Body of pancreas (tissue), 4 donors: ENCODE measurements at regions not wholly inside any gene's neighbourhood (a gene's known extent, or its start where the extent isn't known, plus 50 kb on each side); places are given as distances from the start of the nearest gene placed in this dataset.

Experiments
- ATAC-seq: fragments of 150-250 bp; one replicate; pipeline ENCODE4 v1.9.1; 2016
- DNase-seq, 4 donors: peaks; one replicate each; pipeline ENCODE4 v3.0.0-alpha.2; 2019
- H3K27ac ChIP-seq, 4 donors: fragments of 200-600 bp; sonication (generic); 1 replicate in 3 of 4; 2 replicates in 1 of 4; pipeline versions ENCODE4 v1.5.1 to v1.6.1; 2016 to 2019; ENCODE audit warnings: mild to moderate bottlenecking in 1 of 4, mixed read lengths in 1 of 4, moderate library complexity in 1 of 4
- H3K27me3 ChIP-seq, 2 donors: fragments of 200-600 bp; sonication (generic); one replicate each; pipeline ENCODE4 v1.6.0; 2016; ENCODE audit warnings: mild to moderate bottlenecking in 1 of 2
- H3K36me3 ChIP-seq, 2 donors: fragments of 200-600 bp; sonication (generic); replicated peaks in 1 of 2; 2 replicates each; pipeline ENCODE4 v1.5.1; 2016; ENCODE audit warnings: low read depth in 2 of 2; ENCODE audit not compliant: insufficient read depth in 1 of 2
- H3K4me1 ChIP-seq: fragments of 200-600 bp; sonication (generic); one replicate; pipeline ENCODE4 v1.6.0; 2016
- H3K4me3 ChIP-seq, 2 donors: fragments of 200-600 bp; sonication (generic); 1 replicate in 1 of 2; 2 replicates in 1 of 2; pipeline ENCODE4 v1.5.1; 2016 to 2019
- H3K9me3 ChIP-seq, 3 donors: fragments of 200-600 bp; sonication (generic); 1 replicate in 2 of 3; 2 replicates in 1 of 3; pipeline ENCODE4 v1.5.1; 2016
- CTCF ChIP-seq, 7 experiments: fragments of 450-650 bp in 4 of 7; fragments of 200-600 bp in 3 of 7; sonication (generic) in 3 of 7; IDR thresholded peaks; one replicate each; pipeline ENCODE4 v1.5.1; 2016 to 2019; ENCODE audit warnings: antibody characterized with exemption in 7 of 7
- POLR2A ChIP-seq, 3 donors: fragments of 450-650 bp; IDR thresholded peaks; one replicate each; pipeline ENCODE4 v1.6.1; 2016; ENCODE audit warnings: antibody characterized with exemption in 3 of 3, mild to moderate bottlenecking in 2 of 3
- WGBS, 2 donors: methylation state at CpG; one replicate each; pipeline ENCODE4 v1.1.5; 2017; 5-methylcytosine and 5-hydroxymethylcytosine counted together
- intact Hi-C: fragments of 100-400 bp; cut with DNase I; formaldehyde crosslinking; loops from one replicate; pipeline ENCODE4 v1.15.1; 2023

GRCh38 chr18:25639596-25639995, 287.6 kb upstream of the ZNF521 start:
- Histone ChIP-seq H3K36me3 (no peaks in the 10 kb centered on the region), H3K27ac (no peak overlapping the region), H3K4me3 (no peak overlapping the region), H3K27me3 (no peaks in the 10 kb centered on the region), H3K9me3 (no peaks in the 10 kb centered on the region), H3K4me1 (no peaks in the 10 kb centered on the region)
- intact Hi-C loops: no loop called here
- TF ChIP-seq POLR2A (IDR thresholded peaks at IDR 0.05): no peak
- no peak for TF ChIP-seq CTCF (IDR thresholded peaks at IDR 0.05)
- ATAC-seq (no peak), DNase-seq (no peak)
- WGBS, 2 donors: 35 to 37% methylated on average over 2 of the region's 2 CpGs

GRCh38 chr18:25633563-25633962, 281.6 kb upstream of the ZNF521 start:
- DNase-seq (no peak), ATAC-seq (no peak)
- no peaks in the 10 kb centered on the region for H3K27me3 ChIP-seq
- H3K27ac ChIP-seq: no peak overlapping the region
- TF ChIP-seq POLR2A (IDR thresholded peaks at IDR 0.05): no peak
- TF ChIP-seq CTCF (IDR thresholded peaks at IDR 0.05): no peak
- H3K9me3 ChIP-seq: no peaks in the 10 kb centered on the region
- no peak overlapping the region for H3K4me3 ChIP-seq
- H3K4me1 ChIP-seq: no peaks in the 10 kb centered on the region
- H3K36me3 ChIP-seq: no peaks in the 10 kb centered on the region
- 36 to 53% methylated on average over 2 of the region's 2 CpGs for WGBS, 2 donors
- intact Hi-C loops: no loop called here

GRCh38 chr18:25630682-25631081, 278.7 kb upstream of the ZNF521 start:
- no peak overlapping the region for H3K27ac ChIP-seq
- intact Hi-C loops: no loop called here
- DNase-seq (no peak), ATAC-seq (no peak)
- H3K9me3 ChIP-seq: no peaks in the 10 kb centered on the region
- no peaks in the 10 kb centered on the region for H3K36me3 ChIP-seq
- H3K27me3 ChIP-seq: no peaks in the 10 kb centered on the region
- H3K4me3 ChIP-seq: no peak overlapping the region
- TF ChIP-seq POLR2A (IDR thresholded peaks at IDR 0.05): no peak
- TF ChIP-seq CTCF (IDR thresholded peaks at IDR 0.05): no peak
- H3K4me1 ChIP-seq: no peaks in the 10 kb centered on the region

GRCh38 chr18:25621682-25622081, 269.7 kb upstream of the ZNF521 start:
- no peak for DNase-seq
- ATAC-seq: no peak
- TF ChIP-seq POLR2A (IDR thresholded peaks at IDR 0.05) (no peak), CTCF (IDR thresholded peaks at IDR 0.05) (no peak)
- no peaks in the 10 kb centered on the region for H3K36me3 ChIP-seq
- no peak overlapping the region for H3K4me3 ChIP-seq
- 58 to 73% methylated on average over 2 of the region's 2 CpGs for WGBS, 2 donors
- no peaks in the 10 kb centered on the region for H3K27me3 ChIP-seq
- no peaks in the 10 kb centered on the region for H3K4me1 ChIP-seq
- no peak overlapping the region for H3K27ac ChIP-seq
- H3K9me3 ChIP-seq: peaks cover 0 to 9% (median 0%) of the 10 kb centered on the region in 3 donors
- intact Hi-C loops: no loop called here

GRCh38 chr18:25621144-25621543, 269.2 kb upstream of the ZNF521 start:
- H3K27me3 ChIP-seq: no peaks in the 10 kb centered on the region
- H3K4me1 ChIP-seq: no peaks in the 10 kb centered on the region
- intact Hi-C loops: no loop called here
- TF ChIP-seq CTCF (IDR thresholded peaks at IDR 0.05) (no peak), POLR2A (IDR thresholded peaks at IDR 0.05) (no peak)
- 73 to 92% methylated on average over 1 of the region's 1 CpG for WGBS, 2 donors
- no peaks in the 10 kb centered on the region for H3K36me3 ChIP-seq
- peaks cover 0 to 9% (median 0%) of the 10 kb centered on the region in 3 donors for H3K9me3 ChIP-seq
- no peak for DNase-seq
- ATAC-seq: no peak
- H3K27ac ChIP-seq: no peak overlapping the region
- H3K4me3 ChIP-seq: no peak overlapping the region
